HG03196 (cell line): ENCODE measurements at regions not wholly inside any gene's neighbourhood (a gene's known extent, or its start where the extent isn't known, plus 50 kb on each side); places are given as distances from the start of the nearest gene placed in this dataset.
A peak's percentile ranks its signal among the peaks of the same experiment; 100 is the strongest.
"Not testable (repeated sequence)": the region's sequence is repeated elsewhere in the genome, so short reads cannot be mapped to it uniquely, and the experiment has no call there.

Experiments used
- ATAC-seq: cut with Tn5 transposase; IDR thresholded peaks from one replicate; pipeline ENCODE4 v1.9.1; 2021; ENCODE audit not compliant: unreplicated experiment

DNA sequence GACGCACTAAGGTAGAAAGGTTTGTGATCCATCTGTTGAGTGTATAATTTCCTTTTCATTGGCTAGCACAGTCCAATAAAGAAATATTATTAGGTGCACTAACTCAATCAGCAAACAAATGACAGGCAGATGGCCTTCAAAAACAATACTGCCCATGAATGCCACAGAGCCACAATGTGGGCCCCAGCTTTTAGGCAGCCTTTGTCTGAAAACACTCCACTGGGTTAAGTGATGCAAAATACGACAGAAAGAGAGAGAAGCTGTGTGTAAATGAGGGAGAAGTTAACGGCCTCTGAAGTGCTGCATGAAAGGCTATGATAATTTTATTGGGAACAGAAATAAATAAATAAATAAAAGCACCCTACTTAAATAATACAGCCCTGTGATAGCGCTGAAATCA lies 274.6 kb downstream of the NKX6-1 start:
- no peak for ATAC-seq

DNA sequence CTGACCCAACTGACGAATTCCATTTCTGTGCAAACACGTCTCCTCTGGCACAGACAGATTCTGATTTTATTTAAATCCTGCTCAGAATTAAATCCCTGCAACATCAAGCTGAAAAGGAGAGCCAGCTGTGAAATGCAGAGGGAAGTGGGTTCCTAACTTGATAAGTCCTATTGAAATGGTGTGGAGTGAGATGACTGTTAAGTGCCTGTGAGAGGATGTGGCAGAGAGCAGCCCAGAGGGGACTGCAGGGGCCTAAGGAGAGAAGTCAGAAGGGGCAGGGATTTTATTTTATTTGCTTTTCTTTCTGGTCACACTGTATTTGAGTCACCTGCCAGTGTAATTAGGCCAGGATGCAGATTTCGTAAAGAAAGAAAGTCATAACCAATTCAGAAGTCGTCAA lies 277.4 kb downstream of the NKX6-1 start:
- ATAC-seq = no peak

DNA sequence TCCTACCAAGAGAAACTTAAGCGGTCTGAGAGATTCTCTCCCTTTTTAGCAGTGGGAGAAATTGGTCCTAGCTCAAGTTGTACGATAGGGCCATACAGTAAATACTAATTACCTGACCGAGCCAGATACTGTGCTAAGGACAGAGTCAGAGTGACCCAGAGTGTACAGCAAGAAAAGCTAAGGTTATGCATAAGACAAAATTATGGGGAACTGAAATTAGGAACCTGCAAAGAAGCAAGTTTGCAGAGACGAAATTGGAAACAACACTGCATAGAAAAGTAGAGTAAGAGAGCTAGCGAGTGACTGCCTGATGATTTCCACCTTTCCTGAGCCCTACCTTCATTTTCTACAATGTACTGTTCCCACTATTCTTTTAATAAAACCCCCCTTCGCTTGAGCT lies 278.1 kb downstream of the NKX6-1 start:
- no peak for ATAC-seq

DNA sequence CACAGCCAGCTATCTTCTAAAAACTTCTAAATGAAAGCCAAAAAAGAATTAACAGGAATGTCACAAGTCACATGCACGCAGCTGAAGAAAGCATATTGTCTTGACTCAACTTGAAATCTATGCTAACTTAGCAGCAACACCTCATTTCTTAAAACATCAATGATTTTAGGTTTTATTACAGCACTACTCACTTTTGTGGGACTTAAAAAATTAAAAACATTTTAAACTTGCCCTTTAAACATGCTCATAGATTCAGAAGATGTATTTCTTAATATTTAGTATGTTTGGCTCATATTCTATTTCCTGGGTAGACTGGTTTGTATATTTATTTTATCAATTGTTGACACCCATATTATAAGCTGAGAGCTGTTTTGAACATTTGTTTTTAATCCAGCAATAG lies 279.4 kb downstream of the NKX6-1 start:
- no peak for ATAC-seq

DNA sequence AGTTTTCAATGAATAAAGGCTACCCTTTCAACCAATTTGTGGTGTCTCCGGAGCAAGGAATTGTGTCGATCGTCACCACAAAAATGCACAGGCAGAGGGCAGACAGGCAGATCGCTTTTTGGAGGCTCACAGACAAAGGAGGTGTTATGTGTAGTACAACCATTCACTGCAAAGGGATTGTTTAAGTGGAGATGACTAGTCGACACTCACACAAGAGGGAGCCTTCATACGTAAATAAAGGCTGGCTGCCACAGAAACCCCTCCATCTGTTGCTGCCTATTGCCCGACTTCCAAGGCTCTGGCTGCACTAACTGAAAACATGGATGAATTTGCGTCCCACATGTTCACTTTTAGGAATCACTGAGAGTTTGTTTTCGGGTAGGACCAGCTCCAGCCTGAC lies 281.1 kb downstream of the NKX6-1 start:
- no peak for ATAC-seq

DNA sequence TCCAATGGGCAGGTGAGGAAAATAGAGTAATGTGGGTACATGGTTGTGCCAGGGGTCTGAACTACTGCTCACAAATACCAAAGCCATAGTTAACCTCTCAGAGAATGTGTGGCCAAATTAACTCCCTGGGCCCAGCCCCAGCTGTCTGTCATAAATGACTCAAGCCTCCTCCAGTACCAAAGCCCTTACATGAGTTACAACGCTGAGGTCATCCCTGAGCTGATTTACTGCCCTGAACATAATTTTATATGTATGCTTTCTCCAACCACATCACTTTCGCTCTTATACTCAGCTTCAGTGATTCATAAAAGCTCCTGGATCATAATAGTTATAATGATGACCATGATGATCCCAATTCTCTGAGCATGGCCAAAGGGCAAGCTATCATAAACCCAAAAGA lies 283.9 kb downstream of the NKX6-1 start:
- no peak for ATAC-seq

DNA sequence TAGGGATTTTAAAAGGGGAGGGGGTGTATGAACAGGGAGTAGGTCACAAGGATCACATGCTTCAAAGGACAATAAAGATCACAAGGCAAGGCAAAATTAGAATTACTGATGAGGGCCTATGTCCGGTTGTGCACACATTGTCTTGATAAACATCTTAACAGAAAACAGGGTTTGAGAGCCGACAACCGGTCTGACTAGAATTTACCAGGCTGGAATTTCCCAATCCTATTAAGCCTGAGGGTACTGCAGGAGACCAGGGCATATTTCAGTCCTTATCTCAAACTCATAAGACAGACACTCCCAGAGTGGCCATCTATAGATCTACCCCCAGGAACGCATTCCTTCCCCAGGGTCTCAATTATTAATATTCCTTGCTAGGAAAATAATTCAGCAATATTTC lies 292.9 kb downstream of the NKX6-1 start:
- not testable (repeated sequence) for ATAC-seq

DNA sequence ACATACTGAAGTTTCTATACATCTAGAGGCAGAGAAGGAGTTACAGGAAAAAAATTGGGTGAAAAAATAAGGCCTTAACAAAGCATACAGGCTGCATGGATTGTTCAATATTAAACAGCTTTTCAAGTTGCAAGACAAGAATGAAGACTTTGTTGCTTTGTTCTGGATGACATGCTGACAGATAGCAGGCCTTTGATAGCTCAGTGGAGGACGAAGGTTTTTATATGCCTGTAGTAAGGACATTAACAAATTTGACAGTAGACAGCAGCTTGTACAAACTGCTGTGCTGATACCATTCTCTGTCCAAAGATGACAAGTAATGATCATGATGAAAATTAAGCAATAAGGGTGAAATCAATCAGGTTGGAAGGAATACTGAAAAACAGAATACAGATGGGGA lies 309.9 kb downstream of the NKX6-1 start:
- no peak for ATAC-seq

DNA sequence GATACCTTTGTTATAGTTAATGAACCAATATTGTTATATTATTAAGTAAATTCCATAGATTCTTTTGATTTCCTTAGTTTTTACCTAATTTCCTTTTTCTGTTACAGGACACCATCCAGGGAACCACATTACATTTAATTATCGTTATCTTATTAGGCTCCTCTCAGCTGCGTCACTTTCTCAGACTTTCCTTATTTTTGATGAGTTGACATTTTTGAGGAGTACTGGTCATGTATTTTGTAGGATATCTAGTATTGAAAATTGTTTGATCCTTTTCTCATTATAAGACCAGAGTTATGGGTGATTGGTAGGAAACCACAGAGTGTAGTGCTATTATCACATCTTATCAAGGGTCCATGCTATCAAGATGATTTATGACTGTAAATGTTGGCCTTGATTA lies 319.7 kb downstream of the NKX6-1 start:
- ATAC-seq = no peak

DNA sequence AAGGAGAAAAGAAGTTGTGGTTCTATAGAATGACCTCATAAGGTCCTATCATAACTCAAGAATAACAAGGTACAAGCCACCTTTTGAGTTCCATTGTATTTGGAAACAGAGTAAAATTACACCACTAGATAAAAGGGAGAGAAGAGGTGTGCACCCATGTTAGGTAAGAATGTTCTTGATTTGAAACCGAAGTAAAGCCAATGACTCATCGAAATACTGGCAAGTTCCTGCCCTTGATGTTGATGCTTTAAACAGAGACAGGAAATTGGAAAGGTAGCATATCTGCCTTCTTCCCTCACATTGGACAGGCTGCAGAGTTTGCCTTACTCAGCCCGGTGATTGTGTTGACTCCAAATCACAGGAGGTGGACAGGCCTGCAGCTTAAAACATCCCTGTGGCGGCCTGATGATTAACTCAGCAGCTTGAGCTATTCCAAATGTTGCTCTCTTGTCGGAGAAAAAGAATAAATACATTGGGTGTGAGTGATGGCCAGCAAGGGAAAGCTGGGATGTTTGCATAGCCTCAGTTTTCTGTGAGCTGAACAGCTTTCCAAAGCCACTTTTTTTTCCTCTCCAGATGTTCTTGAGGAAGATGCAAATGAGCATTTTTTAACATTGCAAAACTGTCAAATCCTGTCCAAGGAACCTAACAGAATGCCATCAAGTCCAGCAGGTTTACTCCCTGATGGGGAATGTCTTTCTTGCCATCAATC lies 321.1 kb downstream of the NKX6-1 start:
- ATAC-seq = no peak

DNA sequence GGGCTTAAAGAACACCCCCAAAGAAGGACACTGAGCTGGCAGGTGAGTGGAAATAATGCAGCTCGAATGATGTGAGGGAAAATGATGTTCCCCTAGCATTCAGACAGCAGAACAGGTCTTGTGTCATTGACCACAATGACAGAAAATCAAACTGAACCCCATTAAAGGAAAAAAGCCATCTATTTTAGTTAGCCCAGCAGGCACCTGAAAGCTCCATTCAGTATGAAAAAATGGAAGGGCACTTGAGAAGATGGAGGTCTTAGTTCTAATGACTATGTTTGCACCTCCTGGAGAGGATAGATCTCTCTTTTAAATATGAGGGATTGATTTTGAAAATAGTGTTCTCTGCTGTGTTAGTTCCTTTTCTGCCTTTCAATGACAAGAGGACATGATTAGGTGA lies 323.1 kb downstream of the NKX6-1 start:
- ATAC-seq = no peak

DNA sequence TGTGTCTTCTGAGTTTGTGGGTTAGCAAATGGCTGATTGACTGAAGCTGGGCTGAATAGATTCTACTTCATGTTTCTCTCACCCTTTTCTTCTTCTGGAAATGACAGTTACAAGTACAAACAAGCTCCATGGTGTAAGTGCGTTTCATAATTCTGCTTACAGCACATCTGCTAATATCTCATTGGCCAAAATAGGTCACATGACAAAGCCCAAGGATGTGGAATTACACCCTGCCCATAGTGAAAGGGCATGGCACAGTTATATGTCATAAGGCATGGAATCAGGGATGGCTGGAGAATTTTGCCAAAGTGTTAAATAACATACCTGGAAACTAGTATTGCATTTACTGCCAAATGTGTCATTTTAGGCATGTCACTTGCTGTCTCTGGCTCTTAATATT lies 327.2 kb downstream of the NKX6-1 start:
- ATAC-seq = no peak

DNA sequence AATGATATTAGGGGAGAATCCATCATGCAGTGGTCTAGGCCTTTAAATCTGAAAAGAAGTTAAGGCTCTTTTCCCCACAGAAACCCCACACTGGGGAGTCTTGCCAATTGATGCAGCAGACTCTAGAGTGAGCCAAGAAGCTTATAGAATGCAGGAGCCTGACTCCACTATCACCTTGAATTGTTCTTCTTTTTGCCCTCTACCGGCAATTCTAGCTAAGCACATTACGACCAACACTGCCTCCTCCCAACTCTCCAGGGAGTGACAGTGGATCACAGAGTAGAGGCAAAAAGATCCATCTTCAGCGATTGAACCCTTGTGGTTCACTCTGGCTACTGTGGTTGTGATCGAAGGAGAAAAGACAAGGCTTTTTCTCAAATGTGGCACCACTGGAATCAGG lies 331.5 kb downstream of the NKX6-1 start:
- ATAC-seq = no peak

DNA sequence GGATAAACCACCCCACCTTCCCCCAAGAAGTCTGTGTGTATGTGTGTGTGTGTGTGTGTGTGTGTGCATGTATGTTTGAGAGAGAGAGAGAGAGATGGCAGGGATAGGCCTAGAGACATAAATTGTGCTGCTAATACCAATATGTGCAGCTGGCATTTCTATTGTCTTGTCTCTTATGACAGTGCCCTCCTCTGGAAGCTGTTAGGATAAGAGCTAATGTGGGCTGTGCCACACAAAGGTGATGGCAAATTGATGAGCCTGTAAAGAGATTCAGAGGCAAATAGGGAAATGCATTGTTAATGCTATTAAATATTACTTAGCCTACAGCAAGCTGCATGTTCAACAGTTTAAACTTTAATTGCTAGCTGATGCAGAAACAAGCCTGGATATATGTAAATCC lies 332.0 kb downstream of the NKX6-1 start:
- no peak for ATAC-seq

DNA sequence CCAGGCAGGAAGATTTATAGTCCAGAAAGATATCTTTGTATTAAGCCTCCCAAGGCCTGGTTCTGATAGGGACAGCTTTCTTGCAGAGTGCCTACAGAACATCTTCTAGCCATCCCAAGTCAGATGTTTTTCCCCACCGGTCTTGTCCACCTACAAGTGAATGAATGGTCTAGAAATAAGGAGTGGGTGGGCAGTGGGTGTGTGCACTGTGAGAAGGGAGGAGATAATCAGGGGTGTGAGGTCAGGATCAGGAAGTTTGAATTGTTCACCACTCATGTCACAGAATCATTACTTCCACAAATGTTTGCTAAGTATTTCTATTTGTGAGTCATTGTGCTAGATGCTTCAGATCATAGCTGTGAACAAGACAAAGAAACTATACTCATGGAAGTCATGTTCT lies 332.6 kb downstream of the NKX6-1 start:
- ATAC-seq = no peak

DNA sequence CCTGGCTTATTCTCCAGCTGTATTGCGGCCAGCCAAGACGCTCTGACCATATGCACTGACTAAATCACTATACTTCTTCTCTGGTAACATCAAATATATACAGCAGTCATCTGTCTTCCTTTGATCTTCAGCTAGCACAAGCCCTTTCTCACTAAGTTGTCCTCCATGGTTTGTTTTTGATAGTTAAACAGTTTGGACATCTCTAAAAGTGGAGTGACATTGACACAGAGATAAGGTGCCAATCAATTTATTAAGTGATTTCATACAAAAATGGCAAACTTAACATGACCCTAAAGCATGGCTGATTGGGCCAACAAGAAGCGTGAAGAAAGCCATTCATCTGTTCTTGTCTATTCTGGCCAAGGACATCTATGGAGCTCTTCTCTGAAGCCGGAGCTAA lies 334.9 kb downstream of the NKX6-1 start:
- ATAC-seq = no peak

DNA sequence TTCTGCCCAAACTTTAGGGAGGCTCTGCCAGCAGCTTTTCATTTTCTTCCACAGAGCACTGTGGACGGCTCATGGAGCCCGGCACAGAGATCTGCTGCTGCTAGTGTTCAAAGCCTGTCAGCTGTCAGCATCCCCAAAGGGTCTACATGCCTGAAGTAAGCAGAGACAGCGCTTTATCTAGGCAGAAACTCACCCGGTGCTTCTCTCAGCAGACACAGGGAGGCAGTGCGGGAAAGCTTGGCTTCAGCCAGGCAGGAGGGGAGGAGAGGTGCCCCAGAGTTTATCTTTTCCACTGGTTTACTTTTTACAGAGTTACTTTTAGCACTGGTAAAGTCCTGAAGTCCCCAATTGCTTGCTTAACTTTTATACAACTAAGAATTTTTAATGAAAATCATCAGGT lies 339.3 kb downstream of the NKX6-1 start:
- no peak for ATAC-seq

DNA sequence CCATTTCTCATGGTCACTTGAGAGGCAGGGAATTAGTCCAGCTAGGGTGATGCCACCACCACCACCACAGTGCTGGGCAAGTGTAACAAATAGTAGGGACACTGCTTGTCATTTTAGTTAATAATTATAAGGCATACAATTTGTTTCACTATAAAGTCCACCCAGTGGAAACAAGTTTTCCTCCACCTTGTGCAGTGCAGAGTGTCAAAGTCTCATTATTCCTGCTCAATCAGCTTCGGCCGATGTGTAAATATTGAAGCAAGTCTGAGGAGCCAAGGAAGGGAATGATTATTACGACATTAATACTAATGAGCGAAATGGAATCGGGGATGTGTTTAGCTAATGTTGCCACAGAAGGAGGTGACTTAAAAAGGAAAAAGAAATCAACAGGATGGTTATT lies 340.4 kb downstream of the NKX6-1 start:
- no peak for ATAC-seq

DNA sequence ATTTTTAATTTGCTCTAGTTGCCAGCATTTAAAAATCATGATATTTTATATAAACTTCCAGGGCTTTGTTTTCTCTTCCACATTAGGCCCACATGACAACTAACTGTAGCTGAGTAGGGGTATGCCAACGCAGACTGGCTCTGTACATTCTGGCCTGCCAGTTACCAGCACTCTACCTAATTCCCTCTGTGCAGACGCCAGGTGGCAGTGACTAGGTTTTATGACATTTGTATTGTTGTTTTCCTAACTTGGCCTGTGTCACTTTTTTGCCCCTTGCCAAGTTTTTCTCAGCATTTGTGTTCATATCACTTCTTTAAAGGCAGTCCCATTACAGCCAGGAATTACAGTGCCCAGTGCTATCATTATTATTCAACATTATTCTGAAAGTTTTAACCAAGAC lies 347.5 kb downstream of the NKX6-1 start:
- no peak for ATAC-seq

DNA sequence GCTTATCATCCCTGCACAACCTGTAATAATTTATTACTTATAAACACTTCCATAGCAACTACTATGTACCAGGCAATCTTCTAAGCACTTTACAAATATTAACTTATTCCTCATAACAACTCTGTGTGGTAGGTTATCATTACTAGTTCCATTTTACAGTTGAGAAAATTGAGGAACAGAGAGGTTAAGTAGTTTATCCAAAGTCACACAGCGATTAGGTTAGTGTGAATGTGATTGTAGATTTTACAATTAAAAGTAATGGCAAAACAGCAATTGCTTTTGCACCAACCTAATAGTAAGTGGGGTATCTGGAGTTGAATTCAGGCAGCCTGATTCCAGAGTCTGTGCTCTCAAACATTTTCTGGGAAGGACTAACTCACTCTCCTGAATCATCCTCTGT lies 348.9 kb downstream of the NKX6-1 start:
- ATAC-seq = no peak

DNA sequence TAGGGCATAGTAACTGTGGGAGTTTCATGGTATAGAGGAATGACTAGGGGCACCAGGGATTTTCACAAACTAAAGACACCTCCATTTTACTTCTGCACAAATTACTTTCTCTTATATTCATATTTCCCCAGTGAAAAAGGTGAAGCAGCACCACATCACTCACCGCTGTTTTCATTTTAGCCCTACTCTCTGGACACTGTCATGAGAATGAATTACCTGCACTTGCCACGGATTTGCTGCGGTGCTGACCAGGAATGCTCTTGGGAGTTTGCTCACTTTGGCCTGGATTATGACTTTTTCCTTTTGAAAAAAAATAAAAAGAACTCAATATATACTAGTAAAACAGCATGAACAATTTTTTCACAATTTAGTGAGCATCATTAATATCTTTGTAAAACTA lies 351.3 kb downstream of the NKX6-1 start:
- no peak for ATAC-seq

DNA sequence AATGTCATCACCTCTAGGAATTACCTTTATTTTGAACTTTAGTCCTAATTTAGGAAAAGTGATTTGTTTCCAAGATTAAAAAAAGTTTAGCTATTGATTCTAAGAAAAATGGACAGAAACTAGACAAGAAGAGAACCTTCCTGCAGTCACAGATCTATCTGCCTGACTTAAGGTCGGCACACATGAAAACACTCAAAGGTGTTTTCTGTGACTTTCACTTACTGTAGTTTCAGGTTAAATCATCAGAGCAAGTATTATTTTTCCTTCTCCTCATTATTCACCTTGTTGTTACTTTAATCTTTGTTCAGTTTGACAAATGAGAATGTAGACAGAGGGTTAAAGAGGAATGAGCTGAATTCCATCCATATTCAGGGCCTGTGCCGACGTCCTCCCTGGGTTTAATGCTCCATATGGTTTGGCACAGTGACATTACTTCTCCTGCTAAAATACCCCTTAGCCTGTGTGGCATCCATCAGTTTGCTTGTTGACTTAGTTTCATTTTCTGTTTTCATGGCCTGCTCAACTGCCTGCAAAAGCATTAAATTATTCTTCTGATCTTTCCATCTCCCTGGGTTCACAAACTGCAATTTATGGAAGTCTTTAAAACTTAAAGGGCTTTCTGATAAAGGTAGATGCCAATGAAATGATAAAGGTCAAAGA lies 352.7 kb downstream of the NKX6-1 start:
- ATAC-seq = peak; percentile 52

DNA sequence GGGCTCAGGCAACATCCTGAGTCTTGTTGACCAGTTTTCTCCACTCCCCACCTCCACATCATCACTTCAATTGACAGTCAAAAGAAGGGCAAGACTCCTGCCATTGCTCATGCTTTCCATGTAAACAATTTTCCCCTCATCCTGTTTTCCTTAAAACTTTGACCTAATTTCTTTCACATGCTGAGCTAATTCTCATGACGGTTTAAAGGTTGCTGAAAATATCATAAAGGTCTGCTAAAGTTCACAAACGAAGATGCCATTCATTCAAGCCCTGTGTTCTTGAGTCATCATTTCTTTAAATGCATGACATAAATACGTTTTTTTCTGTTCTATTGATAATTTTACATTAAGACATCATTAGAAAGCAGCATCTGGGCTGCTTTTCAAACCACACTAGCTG lies 353.9 kb downstream of the NKX6-1 start:
- ATAC-seq = no peak
